WI38 (cell line): ENCODE measurements at regions not wholly inside any gene's neighbourhood (a gene's known extent, or its start where the extent isn't known, plus 50 kb on each side); places are given as distances from the start of the nearest gene placed in this dataset.
"Not testable (repeated sequence)": the region's sequence is repeated elsewhere in the genome, so short reads cannot be mapped to it uniquely, and the experiment has no call there.

Experiments used
- H3K4me3 ChIP-seq: 2 replicates; pipeline ENCODE4 v1.5.1; 2011; ENCODE audit warnings: low read depth, mild to moderate bottlenecking, control low read depth, low read length
- TF ChIP-seq, protein P1 (sequence below): IDR thresholded peaks from 2 replicates; pipeline ENCODE4 v1.5.1; 2012; ENCODE audit warnings: low read depth, mild to moderate bottlenecking, control low read depth, low read length

DNA sequence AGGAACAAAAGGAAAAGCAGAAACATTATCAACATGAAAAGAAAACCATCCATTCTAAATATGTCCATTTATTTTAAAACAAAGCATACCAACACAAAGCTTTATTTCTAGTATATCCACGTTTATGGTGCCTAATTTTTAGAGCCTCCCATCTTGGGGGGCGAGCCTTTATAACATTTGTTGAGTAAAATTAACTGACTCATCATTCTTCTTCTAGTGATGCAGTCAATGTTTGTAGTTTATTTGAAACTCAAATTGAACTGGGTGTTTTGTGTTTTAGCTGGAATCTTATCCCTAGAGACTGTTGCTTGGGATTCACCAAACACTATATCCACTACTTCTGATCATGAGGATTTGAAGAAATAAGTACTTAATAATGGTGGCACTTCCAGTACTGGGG, 366.4 kb upstream of the NPVF start:
- TF ChIP-seq, protein P1, sequence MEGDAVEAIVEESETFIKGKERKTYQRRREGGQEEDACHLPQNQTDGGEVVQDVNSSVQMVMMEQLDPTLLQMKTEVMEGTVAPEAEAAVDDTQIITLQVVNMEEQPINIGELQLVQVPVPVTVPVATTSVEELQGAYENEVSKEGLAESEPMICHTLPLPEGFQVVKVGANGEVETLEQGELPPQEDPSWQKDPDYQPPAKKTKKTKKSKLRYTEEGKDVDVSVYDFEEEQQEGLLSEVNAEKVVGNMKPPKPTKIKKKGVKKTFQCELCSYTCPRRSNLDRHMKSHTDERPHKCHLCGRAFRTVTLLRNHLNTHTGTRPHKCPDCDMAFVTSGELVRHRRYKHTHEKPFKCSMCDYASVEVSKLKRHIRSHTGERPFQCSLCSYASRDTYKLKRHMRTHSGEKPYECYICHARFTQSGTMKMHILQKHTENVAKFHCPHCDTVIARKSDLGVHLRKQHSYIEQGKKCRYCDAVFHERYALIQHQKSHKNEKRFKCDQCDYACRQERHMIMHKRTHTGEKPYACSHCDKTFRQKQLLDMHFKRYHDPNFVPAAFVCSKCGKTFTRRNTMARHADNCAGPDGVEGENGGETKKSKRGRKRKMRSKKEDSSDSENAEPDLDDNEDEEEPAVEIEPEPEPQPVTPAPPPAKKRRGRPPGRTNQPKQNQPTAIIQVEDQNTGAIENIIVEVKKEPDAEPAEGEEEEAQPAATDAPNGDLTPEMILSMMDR: no peak
- no peak overlapping the region for H3K4me3 ChIP-seq

DNA sequence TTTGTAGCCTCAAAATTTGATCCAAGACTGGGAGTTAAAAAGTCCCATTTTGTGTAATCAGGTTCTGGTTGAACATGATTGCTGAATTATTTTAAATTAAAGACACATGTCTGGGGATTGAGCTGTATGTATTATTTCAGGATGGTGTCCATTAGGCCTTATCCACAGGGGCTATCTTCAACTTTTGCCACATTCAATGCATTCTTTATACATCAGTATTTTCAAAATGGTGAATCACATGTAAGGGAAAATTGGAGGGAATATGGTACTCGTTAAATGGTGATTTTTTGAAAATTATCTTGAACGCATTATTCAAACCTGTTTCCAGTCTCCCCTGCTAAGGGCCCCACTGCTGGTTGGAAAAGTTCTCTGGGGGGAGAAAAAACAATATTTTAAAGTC, 367.7 kb upstream of the NPVF start:
- no peak overlapping the region for H3K4me3 ChIP-seq
- TF ChIP-seq, protein P1: no peak

DNA sequence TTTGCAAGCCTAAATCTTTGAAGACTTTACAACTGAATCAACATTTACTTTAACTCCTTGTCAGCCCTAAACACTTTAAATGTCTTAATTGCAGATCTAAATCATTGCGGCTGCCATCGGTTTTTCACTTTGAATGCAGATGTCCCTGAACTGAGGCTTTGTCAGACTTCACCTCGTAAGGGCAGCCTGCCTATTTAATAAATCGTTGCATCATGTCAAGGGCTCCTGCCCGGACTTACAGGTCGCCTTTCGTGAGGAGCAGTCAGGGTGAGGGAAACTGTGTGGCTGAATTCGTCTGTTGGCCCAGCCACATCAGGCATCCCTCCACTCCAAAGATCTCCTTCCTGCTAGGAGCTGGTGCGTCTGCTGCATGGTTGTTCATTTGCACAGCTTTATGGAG, 368.2 kb upstream of the NPVF start:
- TF ChIP-seq, protein P1: no peak

DNA sequence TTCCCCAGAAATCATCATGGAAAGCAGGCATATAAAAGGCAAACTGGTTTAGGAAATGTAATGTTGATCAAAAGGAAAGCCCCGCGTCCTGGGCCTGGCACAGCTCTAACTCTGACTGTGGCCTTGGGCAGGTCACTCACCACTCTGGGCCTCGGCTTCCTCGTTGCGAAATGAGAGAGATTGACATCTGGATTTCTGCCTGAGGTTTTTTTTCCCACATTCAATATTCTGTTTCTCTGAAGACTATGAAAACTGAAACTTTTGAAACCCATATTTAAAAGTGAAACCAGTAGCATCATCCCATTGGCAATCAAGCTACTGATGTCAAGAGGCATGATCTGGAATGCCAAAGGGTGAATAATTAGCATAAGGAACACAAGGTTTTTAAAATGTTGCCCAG, 369.7 kb upstream of the NPVF start:
- TF ChIP-seq, protein P1: no peak
- H3K4me3 ChIP-seq: no peak overlapping the region

More for the DNA sequence above, 368.2 kb upstream of the NPVF start:
- H3K4me3 ChIP-seq: no peak overlapping the region

DNA sequence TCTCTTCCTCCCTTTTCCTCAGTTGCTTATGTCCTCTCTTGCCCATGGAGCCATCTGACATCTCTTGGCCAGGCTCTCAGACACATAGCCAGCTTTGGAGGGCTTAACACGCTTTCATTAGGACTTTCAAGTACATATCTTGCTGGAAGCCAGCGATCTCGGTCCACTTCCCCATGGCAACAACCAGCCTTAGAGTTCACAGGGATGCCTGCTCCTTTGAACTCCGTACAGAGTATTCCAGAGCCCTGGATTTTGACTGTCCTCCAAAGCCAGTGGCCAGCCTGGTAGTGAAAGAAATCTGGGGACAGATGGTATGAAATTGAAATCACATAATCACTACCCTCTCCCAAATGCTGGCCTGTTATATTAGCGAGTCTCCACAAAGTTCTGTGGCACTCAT, 370.5 kb upstream of the NPVF start:
- no peak overlapping the region for H3K4me3 ChIP-seq

DNA sequence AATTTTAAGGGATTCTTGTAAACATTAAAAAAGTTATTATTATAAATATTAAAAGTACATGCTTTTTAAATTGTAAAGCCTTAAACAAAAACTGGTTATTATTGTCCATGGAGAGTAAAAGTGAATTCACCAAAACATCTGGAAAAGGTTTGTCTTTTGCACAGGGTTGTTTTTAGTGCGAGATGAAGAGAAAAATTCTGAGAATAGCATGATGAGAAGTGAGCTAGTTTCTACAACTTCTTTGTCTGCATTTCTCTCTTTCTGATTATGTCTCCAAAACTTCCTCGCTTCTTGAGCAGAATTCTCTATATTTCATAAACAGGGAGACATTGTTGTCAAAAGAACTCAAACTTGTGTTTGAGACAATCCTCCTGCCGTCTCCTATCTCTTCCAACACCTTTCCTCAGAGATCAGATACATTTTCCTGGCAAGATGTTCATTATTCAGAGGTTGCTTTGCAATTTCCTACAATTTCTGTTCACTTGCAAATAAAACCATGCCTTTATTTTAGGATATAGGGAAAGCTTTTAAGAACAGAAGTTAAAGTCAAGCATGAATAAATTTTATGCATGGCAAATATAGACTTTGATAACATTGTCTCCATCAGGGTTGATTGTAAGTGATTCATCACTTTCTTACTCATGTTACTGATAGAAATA, 372.1 kb upstream of the NPVF start:
- no peak overlapping the region for H3K4me3 ChIP-seq
- TF ChIP-seq, protein P1: no peak

More for the DNA sequence above, 370.5 kb upstream of the NPVF start:
- TF ChIP-seq, protein P1: no peak

DNA sequence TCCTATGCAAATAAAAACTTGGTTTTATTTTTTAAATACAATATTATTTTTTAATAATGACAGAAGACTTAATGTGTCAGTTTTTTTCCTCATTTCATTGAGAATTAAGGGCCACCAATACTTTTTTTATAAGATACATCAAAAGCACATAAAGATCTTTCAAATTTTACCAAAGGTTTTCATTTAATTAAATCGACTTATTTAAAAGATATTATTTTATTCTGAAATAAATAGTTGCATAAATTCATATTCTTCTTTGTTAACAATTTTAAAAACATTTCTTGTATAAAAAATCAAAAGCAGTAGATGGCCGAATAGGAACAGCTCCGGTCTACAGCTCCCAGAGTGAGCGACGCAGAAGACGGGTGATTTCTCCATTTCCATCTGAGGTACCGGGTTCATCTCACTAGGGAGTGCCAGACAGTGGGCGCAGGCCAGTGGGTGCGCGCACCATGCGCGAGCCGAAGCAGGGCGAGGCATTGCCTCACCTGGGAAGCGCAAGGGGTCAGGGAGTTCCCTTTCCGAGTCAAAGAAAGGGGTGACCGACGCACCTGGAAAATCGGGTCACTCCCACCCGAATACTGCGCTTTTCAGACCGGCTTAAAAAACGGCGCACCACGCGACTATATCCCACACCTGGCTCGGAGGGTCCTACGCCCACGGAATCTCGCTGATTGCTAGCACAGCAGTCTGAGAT, 374.6 kb upstream of the NPVF start:
- H3K4me3 ChIP-seq: not testable (repeated sequence)

DNA sequence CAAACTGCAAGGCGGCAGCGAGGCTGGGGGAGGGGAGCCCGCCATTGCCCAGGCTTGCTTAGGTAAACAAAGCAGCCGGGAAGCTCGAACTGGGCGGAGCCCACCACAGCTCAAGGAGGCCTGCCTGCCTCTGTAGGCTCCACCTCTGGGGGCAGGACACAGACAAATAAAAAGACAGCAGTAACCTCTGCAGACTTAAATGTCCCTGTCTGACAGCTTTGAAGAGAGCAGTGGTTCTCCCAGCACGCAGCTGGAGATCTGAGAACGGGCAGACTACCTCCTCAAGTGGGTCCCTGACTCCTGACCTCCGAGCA, 375.1 kb upstream of the NPVF start:
- H3K4me3 ChIP-seq: not testable (repeated sequence)
